ENCODE measurements at regions not wholly inside any gene's neighbourhood (a gene's known extent, or its start where the extent isn't known, plus 50 kb on each side); places are given as distances from the start of the nearest gene placed in this dataset.

DNA sequence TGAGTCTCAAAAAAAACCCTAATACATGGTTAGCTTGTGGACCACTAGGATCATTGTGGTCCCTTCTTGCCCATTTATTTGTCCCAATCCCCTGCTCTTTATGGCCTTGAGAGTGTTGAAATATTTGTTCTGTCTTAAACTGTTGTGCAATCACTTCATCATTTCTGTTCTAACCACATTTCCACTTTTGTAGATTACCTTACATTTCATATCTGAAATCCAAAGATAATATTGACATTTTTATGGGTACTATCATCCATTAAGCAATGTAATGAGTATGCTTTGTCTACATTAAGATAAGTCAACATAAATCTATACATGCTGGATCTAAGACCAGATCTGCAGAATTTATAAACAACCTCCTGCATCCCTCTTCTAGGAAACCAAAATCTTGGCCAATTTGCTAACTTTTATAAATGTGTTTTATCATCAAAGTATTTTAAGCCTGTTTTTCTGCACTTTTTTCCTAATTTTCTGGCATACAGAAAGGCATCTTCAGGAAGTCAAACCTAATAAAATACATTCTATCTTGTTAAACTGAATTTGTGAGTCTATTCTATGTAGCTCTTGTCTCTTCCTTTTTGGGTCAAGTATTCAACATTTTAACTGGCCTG, 359.4 kb upstream of the CELF2 start:
- TF ChIP-seq GATA3 (IDR thresholded peaks at IDR 0.05; ENCODE audit: low read depth, low read length) (no peak), GATA2 (IDR thresholded peaks at IDR 0.05; ENCODE audit: low read depth, low read length) (no peak)

GRCh38 chr10:10660054-10660453, 357.6 kb upstream of the CELF2 start:
- TF ChIP-seq GATA3 (IDR thresholded peaks at IDR 0.05; ENCODE audit: low read depth, low read length): no peak
- no peak for TF ChIP-seq GATA2 (IDR thresholded peaks at IDR 0.05; ENCODE audit: low read depth, low read length)

GRCh38 chr10:10661176-10661575, 356.5 kb upstream of the CELF2 start:
- TF ChIP-seq GATA2 (IDR thresholded peaks at IDR 0.05; ENCODE audit: low read depth, low read length): no peak
- TF ChIP-seq GATA3 (IDR thresholded peaks at IDR 0.05; ENCODE audit: low read depth, low read length): no peak

GRCh38 chr10:10662716-10663408, 354.8 kb upstream of the CELF2 start:
- TF ChIP-seq GATA3 (IDR thresholded peaks at IDR 0.05; ENCODE audit: low read depth, low read length) (no peak), GATA2 (IDR thresholded peaks at IDR 0.05; ENCODE audit: low read depth, low read length) (no peak)

DNA sequence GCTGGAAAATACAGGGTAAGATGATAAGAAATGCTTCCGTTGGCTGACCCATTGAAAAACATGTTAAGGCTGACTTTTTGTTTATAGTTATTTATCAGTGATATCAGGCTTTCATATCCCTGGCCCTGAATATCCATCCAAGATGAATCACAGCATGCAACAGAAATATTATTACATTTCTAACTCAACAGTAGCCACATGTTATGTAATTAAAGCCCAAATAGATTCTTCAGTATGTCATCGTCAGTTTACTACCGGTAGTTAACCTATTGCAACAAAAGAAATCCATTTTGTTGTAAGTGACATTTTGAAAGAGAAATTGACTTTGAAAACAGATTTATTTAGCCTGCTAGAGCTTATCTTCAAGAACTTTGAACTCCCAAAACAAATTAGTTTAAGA, 354.1 kb upstream of the CELF2 start:
- TF ChIP-seq GATA3 (IDR thresholded peaks at IDR 0.05; ENCODE audit: low read depth, low read length): no peak
- TF ChIP-seq GATA2 (IDR thresholded peaks at IDR 0.05; ENCODE audit: low read depth, low read length): no peak

DNA sequence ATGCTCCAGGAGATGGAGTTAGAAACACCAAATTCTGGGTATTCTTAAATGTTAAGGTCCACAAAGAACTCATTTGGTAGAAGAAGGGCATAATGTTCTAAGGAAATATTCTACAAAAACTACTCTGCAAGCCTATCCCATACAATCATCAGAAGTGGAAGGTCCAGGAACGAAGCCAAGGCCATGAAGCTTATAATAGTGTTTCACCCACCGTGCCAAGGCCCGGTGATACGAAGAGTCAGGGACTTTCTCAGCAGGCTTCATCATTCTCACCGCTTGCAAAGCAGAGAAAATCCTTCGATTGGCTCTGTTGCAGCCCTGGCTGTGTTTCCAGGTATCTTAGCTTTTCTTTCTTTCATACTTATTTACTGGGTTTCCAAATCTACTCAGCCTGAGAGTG, 351.9 kb upstream of the CELF2 start:
- TF ChIP-seq GATA3 (IDR thresholded peaks at IDR 0.05; ENCODE audit: low read depth, low read length): no peak
- TF ChIP-seq GATA2 (IDR thresholded peaks at IDR 0.05; ENCODE audit: low read depth, low read length): no peak

DNA sequence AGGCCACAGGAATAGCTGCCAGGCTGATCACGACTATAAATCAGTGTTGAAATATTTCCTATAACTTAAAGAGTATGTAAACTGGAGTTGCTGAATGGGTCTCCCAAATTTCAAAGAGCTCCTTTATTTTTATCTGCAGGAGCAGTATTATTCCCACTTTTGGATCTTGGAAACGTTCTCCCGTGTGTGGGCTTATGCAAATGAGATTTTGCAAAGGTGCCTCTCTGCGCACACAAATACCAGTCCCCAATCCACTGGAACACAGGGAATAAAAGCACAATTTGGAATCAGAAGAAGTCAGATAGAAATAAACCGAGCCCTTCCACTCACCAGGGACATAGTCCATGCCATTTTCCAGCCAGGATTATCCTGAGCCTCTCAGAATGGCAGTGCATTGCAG, 350.2 kb upstream of the CELF2 start:
- TF ChIP-seq GATA3 (IDR thresholded peaks at IDR 0.05; ENCODE audit: low read depth, low read length) (no peak), GATA2 (IDR thresholded peaks at IDR 0.05; ENCODE audit: low read depth, low read length) (no peak)

GRCh38 chr10:10676972-10677371, 340.7 kb upstream of the CELF2 start:
- TF ChIP-seq GATA3 (IDR thresholded peaks at IDR 0.05; ENCODE audit: low read depth, low read length): no peak
- TF ChIP-seq GATA2 (IDR thresholded peaks at IDR 0.05; ENCODE audit: low read depth, low read length): no peak

DNA sequence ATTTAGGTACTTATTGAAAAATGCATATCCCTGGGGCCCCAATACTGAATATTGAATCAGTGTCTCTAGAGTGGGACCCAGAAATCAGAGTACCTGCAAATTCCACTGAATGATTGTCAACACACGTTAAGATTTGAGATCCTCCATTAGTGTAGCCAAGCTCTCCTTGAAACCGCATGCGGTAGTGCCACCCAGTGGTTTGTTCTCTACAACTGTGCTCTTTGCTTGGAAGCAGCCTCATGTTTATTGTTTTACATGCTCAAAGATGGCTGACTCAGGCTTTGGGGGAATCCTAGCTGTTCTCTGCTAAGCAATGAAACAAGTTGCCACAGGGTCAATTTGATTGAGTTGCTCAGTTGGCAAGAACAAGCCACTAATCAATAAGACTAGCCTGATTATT, 340.2 kb upstream of the CELF2 start:
- no peak for TF ChIP-seq GATA2 (IDR thresholded peaks at IDR 0.05; ENCODE audit: low read depth, low read length)
- no peak for TF ChIP-seq GATA3 (IDR thresholded peaks at IDR 0.05; ENCODE audit: low read depth, low read length)

DNA sequence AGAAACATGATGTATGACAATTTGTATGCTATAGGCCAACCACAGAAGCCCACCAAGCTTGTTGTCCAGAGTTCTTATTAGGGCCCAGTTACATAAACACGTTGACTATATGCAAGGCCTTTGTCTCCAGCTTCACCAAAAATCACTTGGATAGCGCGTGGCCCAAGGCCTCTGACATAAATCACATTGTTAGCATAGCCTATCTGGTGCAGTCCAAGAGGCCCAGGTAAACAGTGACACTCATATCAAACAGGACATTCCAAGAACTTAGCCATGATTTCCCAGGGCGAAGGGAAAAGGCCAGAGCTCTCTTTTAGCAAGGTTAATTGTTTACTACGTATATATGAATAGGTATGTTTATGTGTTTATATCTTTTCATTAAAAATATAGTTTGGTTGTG, 337.2 kb upstream of the CELF2 start:
- no peak for TF ChIP-seq GATA2 (IDR thresholded peaks at IDR 0.05; ENCODE audit: low read depth, low read length)
- no peak for TF ChIP-seq GATA3 (IDR thresholded peaks at IDR 0.05; ENCODE audit: low read depth, low read length)

DNA sequence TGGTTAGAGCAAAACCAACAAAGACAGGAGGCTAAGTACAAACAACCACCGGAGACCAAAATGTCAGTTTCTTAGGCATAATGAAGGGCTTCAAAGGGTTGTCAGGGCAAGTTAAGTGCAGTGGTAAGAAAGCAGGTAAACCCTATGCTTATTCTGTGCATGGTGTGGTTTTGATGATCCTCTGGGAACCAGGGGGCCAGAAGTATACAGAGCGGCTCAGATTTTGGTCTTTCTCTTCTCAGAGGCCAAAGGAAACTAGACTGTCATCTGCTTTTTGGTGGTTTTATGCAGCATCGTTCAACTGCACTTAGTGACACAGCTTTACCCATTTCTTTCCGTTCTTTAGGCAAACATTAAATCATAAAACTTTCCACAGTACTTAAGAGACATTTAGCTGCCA, 332.7 kb upstream of the CELF2 start:
- TF ChIP-seq GATA3 (IDR thresholded peaks at IDR 0.05; ENCODE audit: low read depth, low read length) (no peak), GATA2 (IDR thresholded peaks at IDR 0.05; ENCODE audit: low read depth, low read length) (no peak)

- TF ChIP-seq GATA2 (IDR thresholded peaks at IDR 0.05; ENCODE audit: low read depth, low read length) (no peak), GATA3 (IDR thresholded peaks at IDR 0.05; ENCODE audit: low read depth, low read length) (no peak)
Observed at GRCh38 chr10:10685566-10685965, 332.1 kb upstream of the CELF2 start.

GRCh38 chr10:10687751-10688150, 329.9 kb upstream of the CELF2 start:
- no peak for TF ChIP-seq GATA3 (IDR thresholded peaks at IDR 0.05; ENCODE audit: low read depth, low read length)

DNA sequence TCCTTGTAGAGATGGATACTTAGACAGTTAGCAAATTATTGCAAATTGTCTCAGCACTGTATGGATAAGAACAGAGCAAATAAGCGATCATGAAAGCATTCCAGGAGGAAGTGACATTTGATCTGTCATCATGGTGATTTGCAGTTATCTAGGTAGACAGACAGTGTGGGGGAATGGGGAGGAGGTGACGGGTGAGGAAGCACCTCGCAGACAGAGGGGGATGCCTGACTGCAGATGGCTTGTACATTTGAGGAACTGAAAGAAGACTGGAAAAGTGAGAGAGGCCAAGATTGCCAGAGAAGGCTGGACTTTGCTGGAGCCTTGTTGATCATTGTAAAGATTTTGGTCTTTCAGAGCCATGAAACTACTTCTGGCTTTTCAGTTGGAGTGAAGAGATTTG, 318.2 kb upstream of the CELF2 start:
- TF ChIP-seq GATA3 (IDR thresholded peaks at IDR 0.05; ENCODE audit: low read depth, low read length) (no peak), GATA2 (IDR thresholded peaks at IDR 0.05; ENCODE audit: low read depth, low read length) (no peak)

DNA sequence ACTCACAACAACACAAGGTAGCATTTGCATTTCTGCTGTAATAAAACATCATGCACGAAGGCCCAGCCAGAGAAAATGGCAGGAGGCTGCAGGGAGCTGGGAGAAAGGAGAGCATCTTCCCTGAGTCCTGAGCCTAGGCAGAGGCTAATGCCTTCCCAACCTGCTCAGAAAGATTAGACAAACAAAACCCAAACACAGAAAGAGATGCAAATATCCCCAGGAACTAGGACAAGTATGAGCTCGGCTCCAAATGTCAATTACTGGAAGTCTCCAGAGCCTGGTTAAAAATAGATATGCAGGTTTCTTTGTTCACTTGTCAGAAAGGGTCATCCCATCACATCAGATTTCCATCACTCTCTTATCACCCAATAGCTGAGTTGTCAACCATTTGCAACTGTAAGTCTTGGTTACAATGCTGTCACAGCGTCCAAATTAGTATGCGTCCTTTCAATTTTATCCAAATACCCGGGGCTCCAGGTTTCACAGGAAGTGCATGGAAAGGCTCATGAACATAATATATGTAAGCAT, 316.5 kb upstream of the CELF2 start:
- TF ChIP-seq GATA2 (IDR thresholded peaks at IDR 0.05; ENCODE audit: low read depth, low read length): no peak
- TF ChIP-seq GATA3 (IDR thresholded peaks at IDR 0.05; ENCODE audit: low read depth, low read length): no peak

Data from SH-SY5Y (cell line).